ENCODE measurements at regions not wholly inside any gene's neighbourhood (a gene's known extent, or its start where the extent isn't known, plus 50 kb on each side); places are given as distances from the start of the nearest gene placed in this dataset.

DNA sequence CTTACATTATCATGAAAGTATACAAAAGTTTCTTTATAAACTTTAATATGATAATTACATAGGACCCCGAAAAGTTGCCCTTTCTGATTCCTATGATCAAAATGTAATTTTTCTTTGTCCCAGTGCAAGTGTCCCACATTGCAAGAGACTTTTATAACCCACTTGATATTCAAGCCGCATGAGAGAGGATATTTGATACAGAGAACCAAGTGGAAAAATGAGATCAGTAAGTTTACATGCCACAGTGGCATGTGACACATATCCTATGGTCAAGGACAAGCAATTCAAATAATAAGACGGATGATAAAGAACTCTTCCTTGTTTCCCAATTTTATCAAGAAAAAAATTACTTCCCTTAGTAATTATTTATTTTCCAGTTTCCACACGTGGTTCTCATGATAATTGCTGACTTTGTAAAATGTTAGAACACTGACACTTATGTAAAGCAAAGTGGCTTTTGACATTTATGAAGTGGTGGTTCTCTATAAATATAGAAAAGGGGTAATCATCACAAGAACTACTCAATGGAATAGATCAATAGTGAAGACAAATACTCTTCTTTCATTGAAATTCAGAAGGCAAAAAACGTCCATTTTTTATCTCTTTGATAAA lies 273.7 kb upstream of the NOCT start:
- H3K27ac ChIP-seq (ENCODE audit: low read length): no peak overlapping the region
- H3K4me2 ChIP-seq (ENCODE audit: low read depth, low read length): no peak overlapping the region
- TF ChIP-seq EZH2phosphoT487 (IDR thresholded peaks at IDR 0.05; ENCODE audit: low read length): no peak
- TF ChIP-seq, protein P1, sequence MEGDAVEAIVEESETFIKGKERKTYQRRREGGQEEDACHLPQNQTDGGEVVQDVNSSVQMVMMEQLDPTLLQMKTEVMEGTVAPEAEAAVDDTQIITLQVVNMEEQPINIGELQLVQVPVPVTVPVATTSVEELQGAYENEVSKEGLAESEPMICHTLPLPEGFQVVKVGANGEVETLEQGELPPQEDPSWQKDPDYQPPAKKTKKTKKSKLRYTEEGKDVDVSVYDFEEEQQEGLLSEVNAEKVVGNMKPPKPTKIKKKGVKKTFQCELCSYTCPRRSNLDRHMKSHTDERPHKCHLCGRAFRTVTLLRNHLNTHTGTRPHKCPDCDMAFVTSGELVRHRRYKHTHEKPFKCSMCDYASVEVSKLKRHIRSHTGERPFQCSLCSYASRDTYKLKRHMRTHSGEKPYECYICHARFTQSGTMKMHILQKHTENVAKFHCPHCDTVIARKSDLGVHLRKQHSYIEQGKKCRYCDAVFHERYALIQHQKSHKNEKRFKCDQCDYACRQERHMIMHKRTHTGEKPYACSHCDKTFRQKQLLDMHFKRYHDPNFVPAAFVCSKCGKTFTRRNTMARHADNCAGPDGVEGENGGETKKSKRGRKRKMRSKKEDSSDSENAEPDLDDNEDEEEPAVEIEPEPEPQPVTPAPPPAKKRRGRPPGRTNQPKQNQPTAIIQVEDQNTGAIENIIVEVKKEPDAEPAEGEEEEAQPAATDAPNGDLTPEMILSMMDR (IDR thresholded peaks at IDR 0.05; ENCODE audit: low read length): no peak
- no peak for TF ChIP-seq EZH2 (optimal IDR thresholded peaks at IDR 0.05; ENCODE audit: low read depth, low read length)
- H3F3A ChIP-seq (ENCODE audit: insufficient read depth, low read length): no peaks in the 10 kb centered on the region
- no peak overlapping the region for H3K4me3 ChIP-seq (ENCODE audit: low read length)
- H2AFZ ChIP-seq (ENCODE audit: low read length): no peak overlapping the region
- H3K4me1 ChIP-seq (ENCODE audit: low read length): no peaks in the 10 kb centered on the region
- no peaks in the 10 kb centered on the region for H3K9me3 ChIP-seq (replicated peaks; ENCODE audit: insufficient read depth, low read length)
- H3K27me3 ChIP-seq (replicated peaks; ENCODE audit: insufficient read depth, low read length): no peaks in the 10 kb centered on the region
- no peaks in the 10 kb centered on the region for H3K36me3 ChIP-seq (replicated peaks; ENCODE audit: insufficient read depth, low read length)
- DNase-seq: no peak
- no peak overlapping the region for H3K9ac ChIP-seq (ENCODE audit: low read length)
- H3K9me2 ChIP-seq (replicated peaks; ENCODE audit: insufficient read depth, low read length): no peaks in the 10 kb centered on the region
- H4K20me1 ChIP-seq (ENCODE audit: insufficient read depth, low read length): no peaks in the 10 kb centered on the region
- no peaks in the 10 kb centered on the region for H3K79me2 ChIP-seq (ENCODE audit: low read length)

DNA sequence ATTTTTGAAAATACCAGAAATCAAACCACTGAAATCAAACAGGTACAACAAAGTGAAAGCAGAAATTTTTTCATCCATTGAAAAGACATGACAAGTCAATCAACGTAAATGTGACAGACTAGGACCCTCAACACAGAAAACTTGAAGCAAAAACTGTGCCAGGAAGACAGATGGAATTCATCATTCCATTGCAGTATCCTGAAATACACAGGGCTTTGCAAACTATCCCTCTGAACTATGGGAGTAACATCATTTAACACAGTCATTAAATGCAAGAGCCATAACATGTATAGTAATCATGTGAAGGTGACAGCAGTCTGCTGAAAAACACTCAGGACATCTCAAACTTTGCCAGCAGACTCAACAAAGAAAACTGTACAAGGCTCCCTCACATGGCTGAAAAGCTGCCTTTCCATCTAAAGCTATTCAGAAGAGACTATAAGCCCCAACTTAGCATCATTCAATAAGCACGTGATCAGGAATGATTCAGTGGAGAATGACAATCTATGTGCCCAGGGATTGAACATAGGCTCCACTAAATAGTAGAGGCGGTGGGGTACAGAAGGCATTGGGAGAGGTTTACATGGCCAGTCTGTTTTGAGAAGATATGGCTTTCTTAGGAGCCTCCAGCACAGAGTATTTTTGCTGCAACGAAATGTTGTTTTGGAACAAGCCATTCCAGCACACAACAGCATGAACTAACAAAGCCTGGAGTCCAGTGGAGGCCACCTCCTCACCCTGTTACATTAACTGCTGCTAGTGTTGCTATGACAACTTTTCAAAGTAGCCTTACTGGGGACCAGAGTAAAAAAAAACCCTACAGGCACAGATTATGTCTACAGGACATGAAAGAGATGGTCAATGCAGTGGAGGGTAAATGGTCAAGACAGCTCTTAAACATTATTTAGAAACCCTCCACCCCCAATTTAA lies 274.5 kb upstream of the NOCT start:
- H3K27me3 ChIP-seq (replicated peaks; ENCODE audit: insufficient read depth, low read length): no peaks in the 10 kb centered on the region
- H3K9ac ChIP-seq (ENCODE audit: low read length): no peak overlapping the region
- no peaks in the 10 kb centered on the region for H3K36me3 ChIP-seq (replicated peaks; ENCODE audit: insufficient read depth, low read length)
- TF ChIP-seq EZH2phosphoT487 (IDR thresholded peaks at IDR 0.05; ENCODE audit: low read length): no peak
- TF ChIP-seq EZH2 (optimal IDR thresholded peaks at IDR 0.05; ENCODE audit: low read depth, low read length): no peak
- TF ChIP-seq, protein P1 (IDR thresholded peaks at IDR 0.05; ENCODE audit: low read length): no peak
- H3K4me3 ChIP-seq (ENCODE audit: low read length): no peak overlapping the region
- H4K20me1 ChIP-seq (ENCODE audit: insufficient read depth, low read length): no peaks in the 10 kb centered on the region
- DNase-seq: no peak
- H3K4me2 ChIP-seq (ENCODE audit: low read depth, low read length): no peak overlapping the region
- H3K79me2 ChIP-seq (ENCODE audit: low read length): no peaks in the 10 kb centered on the region
- no peak overlapping the region for H2AFZ ChIP-seq (ENCODE audit: low read length)
- H3K27ac ChIP-seq (ENCODE audit: low read length): no peak overlapping the region
- no peaks in the 10 kb centered on the region for H3K4me1 ChIP-seq (ENCODE audit: low read length)
- H3F3A ChIP-seq (ENCODE audit: insufficient read depth, low read length): no peaks in the 10 kb centered on the region
- H3K9me3 ChIP-seq (replicated peaks; ENCODE audit: insufficient read depth, low read length): no peaks in the 10 kb centered on the region
- no peaks in the 10 kb centered on the region for H3K9me2 ChIP-seq (replicated peaks; ENCODE audit: insufficient read depth, low read length)

DNA sequence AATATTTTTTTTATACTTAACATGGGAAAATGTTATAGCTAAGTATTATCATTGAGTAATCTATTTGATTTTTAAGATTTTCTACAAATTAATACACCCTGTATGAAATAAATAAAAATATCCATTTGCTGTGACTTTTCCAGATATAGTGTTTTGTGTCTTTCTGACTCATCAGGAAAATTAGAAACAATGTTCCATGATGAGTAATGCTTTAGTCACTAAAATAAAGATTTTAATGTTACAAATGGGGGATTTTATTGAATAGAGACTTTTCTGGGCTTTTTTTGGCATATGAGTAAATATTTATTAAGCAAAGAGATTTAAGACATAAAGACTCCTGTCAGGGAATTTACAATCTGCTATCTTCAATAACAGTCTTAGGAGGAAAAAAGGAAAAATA lies 279.2 kb upstream of the NOCT start:
- Histone ChIP-seq H3K36me3 (replicated peaks; ENCODE audit: insufficient read depth, low read length) (no peaks in the 10 kb centered on the region), H2AFZ (ENCODE audit: low read length) (no peak overlapping the region), H3K27ac (ENCODE audit: low read length) (no peak overlapping the region), H3K9ac (ENCODE audit: low read length) (no peak overlapping the region), H3K4me1 (ENCODE audit: low read length) (no peaks in the 10 kb centered on the region), H3F3A (ENCODE audit: insufficient read depth, low read length) (no peaks in the 10 kb centered on the region), H4K20me1 (ENCODE audit: insufficient read depth, low read length) (no peaks in the 10 kb centered on the region), H3K79me2 (ENCODE audit: low read length) (no peaks in the 10 kb centered on the region), H3K4me3 (ENCODE audit: low read length) (no peak overlapping the region), H3K4me2 (ENCODE audit: low read depth, low read length) (no peak overlapping the region), H3K9me3 (replicated peaks; ENCODE audit: insufficient read depth, low read length) (no peaks in the 10 kb centered on the region), H3K9me2 (replicated peaks; ENCODE audit: insufficient read depth, low read length) (no peaks in the 10 kb centered on the region), H3K27me3 (replicated peaks; ENCODE audit: insufficient read depth, low read length) (no peaks in the 10 kb centered on the region)
- TF ChIP-seq EZH2phosphoT487 (IDR thresholded peaks at IDR 0.05; ENCODE audit: low read length) (no peak), EZH2 (optimal IDR thresholded peaks at IDR 0.05; ENCODE audit: low read depth, low read length) (no peak)
- TF ChIP-seq, protein P1 (IDR thresholded peaks at IDR 0.05; ENCODE audit: low read length): no peak
- DNase-seq: no peak
